ENCODE measurements at regions not wholly inside any gene's neighbourhood (a gene's known extent, or its start where the extent isn't known, plus 50 kb on each side); places are given as distances from the start of the nearest gene placed in this dataset.
"Not testable (repeated sequence)": the region's sequence is repeated elsewhere in the genome, so short reads cannot be mapped to it uniquely, and the experiment has no call there.

GRCh38 chr6:67812125-67812524 lies 823.0 kb upstream of the ADGRB3 start:
- no peaks in the 10 kb centered on the region for H3K79me2 ChIP-seq (ENCODE audit: low read length)
- no peak overlapping the region for H3K9ac ChIP-seq (ENCODE audit: low read length)
- no peaks in the 10 kb centered on the region for H3K9me2 ChIP-seq (replicated peaks; ENCODE audit: low read length)
- POLR2A ChIA-PET (ENCODE audit: unreplicated experiment): no interaction called here
- no peak overlapping the region for H3K4me3 ChIP-seq (ENCODE audit: low read length)
- H2AFZ ChIP-seq (ENCODE audit: low read length): no peak overlapping the region
- ATAC-seq (no peak), DNase-seq (no peak)
- H3K27me3 ChIP-seq (ENCODE audit: low read length): no peaks in the 10 kb centered on the region
- H4K20me1 ChIP-seq (ENCODE audit: low read length): no peaks in the 10 kb centered on the region
- H3K36me3 ChIP-seq (ENCODE audit: low read depth, low read length): no peaks in the 10 kb centered on the region
- 0 out of 2 replicates have a peak, but pooled peaks cover 13% of the 10 kb centered on the region for H3K9me3 ChIP-seq (ENCODE audit: low read length)
- no peak overlapping the region for H3K4me2 ChIP-seq (ENCODE audit: low read length)
- H3F3A ChIP-seq (ENCODE audit: low read length, unreplicated experiment): no peaks in the 10 kb centered on the region
- TF ChIP-seq EZH2 (IDR thresholded peaks at IDR 0.05; ENCODE audit: low read length, unreplicated experiment): no peak
- TF ChIP-seq EZH2phosphoT487 (IDR thresholded peaks at IDR 0.05; ENCODE audit: borderline replicate concordance, low read length): no peak
- TF ChIP-seq CTCF (conservative IDR thresholded peaks at IDR 0.05; ENCODE audit: low read depth, low read length): no peak
- BruUV-seq (replicated peaks): no TSS peak
- H3K27ac ChIP-seq (ENCODE audit: low read length): no peak overlapping the region
- CTCF ChIA-PET: no interaction called here
- H3K4me1 ChIP-seq (ENCODE audit: insufficient read depth, low read length): no peaks in the 10 kb centered on the region
- intact Hi-C loops (cut with micrococcal nuclease): no loop called here

GRCh38 chr6:67811239-67812037 lies 823.6 kb upstream of the ADGRB3 start:
- TF ChIP-seq CTCF (conservative IDR thresholded peaks at IDR 0.05; ENCODE audit: low read depth, low read length): no peak
- TF ChIP-seq EZH2 (IDR thresholded peaks at IDR 0.05; ENCODE audit: low read length, unreplicated experiment): no peak
- no peak for TF ChIP-seq EZH2phosphoT487 (IDR thresholded peaks at IDR 0.05; ENCODE audit: borderline replicate concordance, low read length)
- H3K4me3 ChIP-seq (ENCODE audit: low read length): no peak overlapping the region
- no peaks in the 10 kb centered on the region for H3K27me3 ChIP-seq (ENCODE audit: low read length)
- 0 out of 2 replicates have a peak, but pooled peaks cover 13% of the 10 kb centered on the region for H3K9me3 ChIP-seq (ENCODE audit: low read length)
- no peak overlapping the region for H3K27ac ChIP-seq (ENCODE audit: low read length)
- DNase-seq (no peak), ATAC-seq (no peak)
- no peaks in the 10 kb centered on the region for H3K79me2 ChIP-seq (ENCODE audit: low read length)
- POLR2A ChIA-PET (ENCODE audit: unreplicated experiment): no interaction called here
- H3K9ac ChIP-seq (ENCODE audit: low read length): no peak overlapping the region
- H3K36me3 ChIP-seq (ENCODE audit: low read depth, low read length): no peaks in the 10 kb centered on the region
- no peak overlapping the region for H3K4me2 ChIP-seq (ENCODE audit: low read length)
- H3K9me2 ChIP-seq (replicated peaks; ENCODE audit: low read length): no peaks in the 10 kb centered on the region
- no TSS peak for BruUV-seq (replicated peaks)
- intact Hi-C loops (cut with micrococcal nuclease): no loop called here
- H3K4me1 ChIP-seq (ENCODE audit: insufficient read depth, low read length): no peaks in the 10 kb centered on the region
- H2AFZ ChIP-seq (ENCODE audit: low read length): no peak overlapping the region
- CTCF ChIA-PET: no interaction called here
- H4K20me1 ChIP-seq (ENCODE audit: low read length): no peaks in the 10 kb centered on the region
- no peaks in the 10 kb centered on the region for H3F3A ChIP-seq (ENCODE audit: low read length, unreplicated experiment)

GRCh38 chr6:67804808-67805207 lies 830.3 kb upstream of the ADGRB3 start:
- DNase-seq; H3K4me3 ChIP-seq (ENCODE audit: low read length); H3K4me1 ChIP-seq (ENCODE audit: insufficient read depth, low read length); BruUV-seq (replicated peaks); H4K20me1 ChIP-seq (ENCODE audit: low read length); H3K79me2 ChIP-seq (ENCODE audit: low read length); H2AFZ ChIP-seq (ENCODE audit: low read length); H3K9ac ChIP-seq (ENCODE audit: low read length); H3K4me2 ChIP-seq (ENCODE audit: low read length); H3K36me3 ChIP-seq (ENCODE audit: low read depth, low read length); POLR2A ChIA-PET (ENCODE audit: unreplicated experiment); H3K27me3 ChIP-seq (ENCODE audit: low read length); H3F3A ChIP-seq (ENCODE audit: low read length, unreplicated experiment); ATAC-seq; CTCF ChIA-PET; intact Hi-C loops (cut with micrococcal nuclease); H3K27ac ChIP-seq (ENCODE audit: low read length); H3K9me2 ChIP-seq (replicated peaks; ENCODE audit: low read length); H3K9me3 ChIP-seq (ENCODE audit: low read length): not testable (repeated sequence)
